GM23338 (cell line): ENCODE measurements at regions not wholly inside any gene's neighbourhood (a gene's known extent, or its start where the extent isn't known, plus 50 kb on each side); places are given as distances from the start of the nearest gene placed in this dataset.

Experiments used
- CREB1 ChIP-seq: fragments of 250-450 bp; sonication (Bioruptor Pico); IDR thresholded peaks from 2 replicates; pipeline ENCODE4 v1.5.0; 2020; ENCODE audit warnings: low read depth, mild to moderate bottlenecking, moderate library complexity
- CTCF ChIP-seq, 2 experiments: fragments of 200-600 bp in 1 of 2; sonication (generic) in 1 of 2; conservative IDR thresholded peaks; 2 replicates each; pipeline versions ENCODE4 v1.5.1 to v1.6.1; 2016 to 2017; ENCODE audit warnings: antibody characterized with exemption in 2 of 2, low read depth in 2 of 2, mild to moderate bottlenecking in 2 of 2, moderate library complexity in 1 of 2
- EZH2 ChIP-seq: fragments of 200-600 bp; sonication (generic); IDR thresholded peaks from one replicate; pipeline ENCODE4 v1.8.0; 2017; ENCODE audit warnings: antibody characterized with exemption, mild to moderate bottlenecking, low read depth; ENCODE audit not compliant: unreplicated experiment
- EZH2phosphoT487 ChIP-seq: fragments of 200-600 bp; sonication (generic); IDR thresholded peaks from one replicate; pipeline ENCODE4 v1.8.1; 2018; ENCODE audit warnings: antibody characterized with exemption; ENCODE audit not compliant: unreplicated experiment
- JUNB ChIP-seq: IDR thresholded peaks from one replicate; pipeline ENCODE4 v1.6.1; 2016; ENCODE audit warnings: antibody characterized with exemption; ENCODE audit not compliant: unreplicated experiment
- POLR2AphosphoS5 ChIP-seq: IDR thresholded peaks from 2 replicates; pipeline ENCODE4 v1.6.1; 2016; ENCODE audit warnings: antibody characterized with exemption, low read depth
- ZNF114 ChIP-seq: fragments of 250-450 bp; sonication (Bioruptor Pico); IDR thresholded peaks from 2 replicates; pipeline ENCODE4 v1.5.0; 2020; ENCODE audit warnings: mild to moderate bottlenecking, moderate library complexity
- TF ChIP-seq, protein P1 (sequence below): IDR thresholded peaks from one replicate; pipeline ENCODE4 v1.6.1; 2018; ENCODE audit warnings: antibody characterized with exemption; ENCODE audit not compliant: unreplicated experiment

DNA sequence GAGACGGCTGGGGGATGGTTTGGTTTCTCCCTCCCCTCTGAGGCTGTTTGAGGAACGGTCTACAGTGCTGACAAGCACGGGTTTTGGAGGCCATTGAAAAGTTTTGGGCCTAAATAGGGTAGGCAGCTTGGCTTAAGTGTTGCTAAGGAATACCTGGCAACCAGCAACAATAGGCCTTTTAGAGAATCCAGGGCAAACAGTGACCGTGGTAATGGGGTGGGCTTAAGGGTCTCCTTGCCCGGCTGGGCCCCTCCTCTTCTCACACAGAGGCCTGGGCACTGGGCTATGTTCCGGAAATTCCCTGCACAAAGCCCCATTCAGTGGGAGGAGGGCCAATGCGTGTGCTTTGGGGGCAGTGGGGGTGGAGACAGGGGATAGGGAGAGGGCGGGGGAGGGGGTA lies 55.4 kb downstream of the ASCL1 start:
- TF ChIP-seq CTCF (conservative IDR thresholded peaks at IDR 0.05; ENCODE audit: low read depth in 2 of 2) (no peak), EZH2 (no peak), POLR2AphosphoS5 (no peak), JUNB (no peak), ZNF114 (CRISPR knock-in tag) (no peak), EZH2phosphoT487 (no peak), CREB1 (no peak)
- TF ChIP-seq, protein P1, sequence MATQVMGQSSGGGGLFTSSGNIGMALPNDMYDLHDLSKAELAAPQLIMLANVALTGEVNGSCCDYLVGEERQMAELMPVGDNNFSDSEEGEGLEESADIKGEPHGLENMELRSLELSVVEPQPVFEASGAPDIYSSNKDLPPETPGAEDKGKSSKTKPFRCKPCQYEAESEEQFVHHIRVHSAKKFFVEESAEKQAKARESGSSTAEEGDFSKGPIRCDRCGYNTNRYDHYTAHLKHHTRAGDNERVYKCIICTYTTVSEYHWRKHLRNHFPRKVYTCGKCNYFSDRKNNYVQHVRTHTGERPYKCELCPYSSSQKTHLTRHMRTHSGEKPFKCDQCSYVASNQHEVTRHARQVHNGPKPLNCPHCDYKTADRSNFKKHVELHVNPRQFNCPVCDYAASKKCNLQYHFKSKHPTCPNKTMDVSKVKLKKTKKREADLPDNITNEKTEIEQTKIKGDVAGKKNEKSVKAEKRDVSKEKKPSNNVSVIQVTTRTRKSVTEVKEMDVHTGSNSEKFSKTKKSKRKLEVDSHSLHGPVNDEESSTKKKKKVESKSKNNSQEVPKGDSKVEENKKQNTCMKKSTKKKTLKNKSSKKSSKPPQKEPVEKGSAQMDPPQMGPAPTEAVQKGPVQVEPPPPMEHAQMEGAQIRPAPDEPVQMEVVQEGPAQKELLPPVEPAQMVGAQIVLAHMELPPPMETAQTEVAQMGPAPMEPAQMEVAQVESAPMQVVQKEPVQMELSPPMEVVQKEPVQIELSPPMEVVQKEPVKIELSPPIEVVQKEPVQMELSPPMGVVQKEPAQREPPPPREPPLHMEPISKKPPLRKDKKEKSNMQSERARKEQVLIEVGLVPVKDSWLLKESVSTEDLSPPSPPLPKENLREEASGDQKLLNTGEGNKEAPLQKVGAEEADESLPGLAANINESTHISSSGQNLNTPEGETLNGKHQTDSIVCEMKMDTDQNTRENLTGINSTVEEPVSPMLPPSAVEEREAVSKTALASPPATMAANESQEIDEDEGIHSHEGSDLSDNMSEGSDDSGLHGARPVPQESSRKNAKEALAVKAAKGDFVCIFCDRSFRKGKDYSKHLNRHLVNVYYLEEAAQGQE: no peak
